ENCODE measurements at regions not wholly inside any gene's neighbourhood (a gene's known extent, or its start where the extent isn't known, plus 50 kb on each side); places are given as distances from the start of the nearest gene placed in this dataset.

GRCh38 chr20:51096582-51097267, 73.8 kb upstream of the KCNG1 start:
- TF ChIP-seq EZH2 (IDR thresholded peaks at IDR 0.05; ENCODE audit: low read length, unreplicated experiment), result no peak
- no peak for TF ChIP-seq CTCF (conservative IDR thresholded peaks at IDR 0.05; ENCODE audit: low read depth, low read length)
- TF ChIP-seq EZH2phosphoT487 (IDR thresholded peaks at IDR 0.05; ENCODE audit: borderline replicate concordance, low read length), result no peak

Data from PC-3 (cell line).